HCT116 (cell line): ENCODE measurements at regions not wholly inside any gene's neighbourhood (a gene's known extent, or its start where the extent isn't known, plus 50 kb on each side); places are given as distances from the start of the nearest gene placed in this dataset.

Experiments
- ATAC-seq: fragments of 200-7000 bp; cut with Tn5 transposase; 2 replicates; pipeline ENCODE4 v1.9.1; 2020; ENCODE audit warnings: mild to moderate bottlenecking, moderate library complexity
- BruUV-seq: library from RNA; stranded (reverse); fragments of 400-500 nt; replicated peaks from 2 replicates; lab custom pipeline; 2021; lab: Mats Ljungman, UMichigan
- CTCF ChIA-PET: fragments of 300-600 bp; sonication (Branson Sonifier 250); formaldehyde crosslinking; loops from one replicate; lab custom pipeline; 2021; ENCODE audit warnings: antibody characterized with exemption; lab: Charles Lee
- POLR2A ChIA-PET: fragments of 300-600, 350-600 bp; sonication (Branson Sonifier 250); formaldehyde crosslinking; loops from one replicate; lab custom pipeline; 2021; ENCODE audit warnings: antibody characterized with exemption; lab: Charles Lee
- RAD21 ChIA-PET, 2 experiments: fragments of 300-600 bp; sonication (Branson Sonifier 250); formaldehyde crosslinking; loops; one replicate each; lab custom pipeline; 2023; ENCODE audit warnings: low total read pairs in 2 of 2; ENCODE audit not compliant: uncharacterized antibody in 2 of 2, unreplicated experiment in 2 of 2, low non-redundant PET in 1 of 2; lab: Charles Lee
- DNase-seq: peaks from one replicate; pipeline ENCODE4 v3.0.0-alpha.2; 2010; ENCODE audit warnings: low read depth, low spot score
- H2AFZ ChIP-seq: fragments of 200-600 bp; shearing (Covaris generic), sonication (generic); 2 replicates; pipeline ENCODE4 v1.6.1; 2017; ENCODE audit warnings: low read depth, mixed run types, mixed read lengths, antibody characterized with exemption, low read length; ENCODE audit not compliant: poor library complexity, severe bottlenecking
- H3K27ac ChIP-seq: 2 replicates; pipeline ENCODE4 v1.5.1; 2012; ENCODE audit warnings: low read depth, low read length
- H3K27me3 ChIP-seq: fragments of 200-600 bp; sonication (generic); 2 replicates; pipeline ENCODE4 v1.6.1; 2016; ENCODE audit warnings: mixed run types, low read length, mixed read lengths; ENCODE audit not compliant: insufficient read depth
- H3K36me3 ChIP-seq, 2 experiments: fragments of 200-500 bp in 1 of 2; fragments of 200-600 bp in 1 of 2; sonication (Bioruptor generic) in 1 of 2; sonication (generic) in 1 of 2; 2 replicates each; pipeline versions ENCODE4 v1.5.1 to v1.6.1; 2014 to 2016; ENCODE audit warnings: low read length in 2 of 2, inconsistent platforms in 1 of 2, mixed read lengths in 1 of 2, mixed run types in 1 of 2; ENCODE audit not compliant: insufficient read depth in 2 of 2, control insufficient read depth in 1 of 2
- H3K4me1 ChIP-seq, 2 experiments: fragments of 200-600 bp in 1 of 2; sonication (generic) in 1 of 2; 2 replicates each; pipeline versions ENCODE4 v1.5.1 to v1.6.1; 2012 to 2017; ENCODE audit warnings: low read length in 2 of 2, inconsistent platforms in 1 of 2, mild to moderate bottlenecking in 1 of 2, mixed read lengths in 1 of 2, mixed run types in 1 of 2, moderate library complexity in 1 of 2; ENCODE audit not compliant: insufficient read depth in 2 of 2, control insufficient read depth in 1 of 2
- H3K4me2 ChIP-seq: fragments of 200-600 bp; sonication (generic); 2 replicates; pipeline ENCODE4 v1.6.1; 2017; ENCODE audit warnings: mixed run types, low read length, mixed read lengths
- H3K4me3 ChIP-seq, 2 experiments: fragments of 200-600 bp in 1 of 2; sonication (generic) in 1 of 2; replicated peaks in 1 of 2; 2 replicates each; pipeline ENCODE4 v1.5.1; 2011 to 2016; ENCODE audit warnings: low read length in 2 of 2, control low read depth in 1 of 2, low read depth in 1 of 2, mild to moderate bottlenecking in 1 of 2, mixed read lengths in 1 of 2, mixed run types in 1 of 2
- H3K79me2 ChIP-seq: fragments of 200-600 bp; sonication (generic); 2 replicates; pipeline ENCODE4 v1.6.1; 2017; ENCODE audit warnings: mild to moderate bottlenecking, mixed run types, low read length, moderate library complexity, mixed read lengths; ENCODE audit not compliant: insufficient read depth
- H3K9ac ChIP-seq: fragments of 200-600 bp; sonication (generic); 2 replicates; pipeline ENCODE4 v1.6.1; 2016; ENCODE audit warnings: low read length, mixed read lengths
- H3K9me2 ChIP-seq: fragments of 200-600 bp; sonication (generic), shearing (Covaris generic); 2 replicates; pipeline ENCODE4 v1.6.1; 2017; ENCODE audit warnings: mixed run types, mild to moderate bottlenecking, moderate library complexity; ENCODE audit not compliant: insufficient read depth
- H3K9me3 ChIP-seq, 2 experiments: fragments of 200-500 bp in 1 of 2; fragments of 200-600 bp in 1 of 2; sonication (Bioruptor generic) in 1 of 2; sonication (generic) in 1 of 2; 2 replicates each; pipeline ENCODE4 v1.6.1; 2014 to 2017; ENCODE audit warnings: low read length in 2 of 2, mixed read lengths in 2 of 2, inconsistent platforms in 1 of 2, low read depth in 1 of 2, mild to moderate bottlenecking in 1 of 2, mixed run types in 1 of 2, moderate library complexity in 1 of 2; ENCODE audit not compliant: control insufficient read depth in 1 of 2, insufficient read depth in 1 of 2
- H4K20me1 ChIP-seq: fragments of 200-600 bp; sonication (generic), shearing (Covaris generic); 2 replicates; pipeline ENCODE4 v1.6.1; 2017; ENCODE audit warnings: mixed run types, mild to moderate bottlenecking, moderate library complexity; ENCODE audit not compliant: insufficient read depth
- ATF3 ChIP-seq: IDR thresholded peaks from 2 replicates; pipeline ENCODE4 v1.6.1; 2012
- CBX3 ChIP-seq: IDR thresholded peaks from 2 replicates; pipeline ENCODE4 v1.6.1; 2012; ENCODE audit warnings: low read depth
- CEBPB ChIP-seq: IDR thresholded peaks from 2 replicates; pipeline ENCODE4 v1.6.1; 2012; ENCODE audit warnings: low read depth
- CTCF ChIP-seq, 3 experiments: fragments of 200-600 bp in 1 of 3; sonication (generic) in 1 of 3; IDR thresholded peaks in 2 of 3; conservative IDR thresholded peaks in 1 of 3; 2 replicates each; pipeline ENCODE4 v1.5.1; 2012 to 2017; ENCODE audit warnings: low read depth in 2 of 3, low read length in 2 of 3, antibody characterized with exemption in 1 of 3, borderline replicate concordance in 1 of 3, control low read depth in 1 of 3, mild to moderate bottlenecking in 1 of 3, mixed read lengths in 1 of 3, mixed run types in 1 of 3, moderate library complexity in 1 of 3; ENCODE audit not compliant: insufficient read depth in 1 of 3
- EGR1 ChIP-seq: IDR thresholded peaks from 2 replicates; pipeline ENCODE4 v1.6.1; 2012; ENCODE audit warnings: low read depth
- ELF1 ChIP-seq: IDR thresholded peaks from 2 replicates; pipeline ENCODE4 v1.6.1; 2012; ENCODE audit warnings: low read depth, borderline replicate concordance
- EZH2 ChIP-seq: fragments of 200-600 bp; sonication (generic); IDR thresholded peaks from 2 replicates; pipeline ENCODE4 v1.6.1; 2017; ENCODE audit warnings: antibody characterized with exemption, mixed run types
- JUND ChIP-seq: IDR thresholded peaks from 2 replicates; pipeline ENCODE4 v1.6.1; 2012
- MAX ChIP-seq: IDR thresholded peaks from 2 replicates; pipeline ENCODE4 v1.6.1; 2012
- POLR2A ChIP-seq: IDR thresholded peaks from 2 replicates; pipeline ENCODE4 v1.7.0; 2011; ENCODE audit warnings: borderline replicate concordance; ENCODE audit not compliant: insufficient read depth, insufficient read length; ENCODE audit errors: extremely low read depth
- RAD21 ChIP-seq: IDR thresholded peaks from 2 replicates; pipeline ENCODE4 v1.6.1; 2012; ENCODE audit warnings: low read depth, mild to moderate bottlenecking
- SIN3A ChIP-seq: IDR thresholded peaks from 2 replicates; pipeline ENCODE4 v1.6.1; 2012; ENCODE audit warnings: low read depth
- SP1 ChIP-seq: IDR thresholded peaks from 2 replicates; pipeline ENCODE4 v1.6.1; 2012; ENCODE audit warnings: low read depth
- SRF ChIP-seq: IDR thresholded peaks from 2 replicates; pipeline ENCODE4 v1.6.1; 2012; ENCODE audit warnings: low read depth
- TCF7L2 ChIP-seq: IDR thresholded peaks from 2 replicates; pipeline ENCODE4 v1.7.0; 2011; ENCODE audit warnings: borderline replicate concordance, inconsistent platforms; ENCODE audit not compliant: insufficient read depth, insufficient read length; ENCODE audit errors: extremely low read depth
- YY1 ChIP-seq: IDR thresholded peaks from 2 replicates; pipeline ENCODE4 v1.6.1; 2011; ENCODE audit warnings: low read length, low read depth, moderate library complexity, mild to moderate bottlenecking; ENCODE audit not compliant: insufficient replicate concordance; ENCODE audit errors: extremely low read depth
- ZBTB33 ChIP-seq: IDR thresholded peaks from 2 replicates; pipeline ENCODE4 v1.6.1; 2011; ENCODE audit warnings: mild to moderate bottlenecking, low read length, moderate library complexity; ENCODE audit not compliant: insufficient replicate concordance; ENCODE audit errors: extremely low read depth
- ZFX ChIP-seq: fragments of 450-650 bp; IDR thresholded peaks from 2 replicates; pipeline ENCODE4 v1.6.1; 2017
- intact Hi-C: fragments of 100-400 bp; cut with micrococcal nuclease; formaldehyde crosslinking; loops from 2 replicates; pipeline ENCODE4 v1.10.0; 2022

DNA sequence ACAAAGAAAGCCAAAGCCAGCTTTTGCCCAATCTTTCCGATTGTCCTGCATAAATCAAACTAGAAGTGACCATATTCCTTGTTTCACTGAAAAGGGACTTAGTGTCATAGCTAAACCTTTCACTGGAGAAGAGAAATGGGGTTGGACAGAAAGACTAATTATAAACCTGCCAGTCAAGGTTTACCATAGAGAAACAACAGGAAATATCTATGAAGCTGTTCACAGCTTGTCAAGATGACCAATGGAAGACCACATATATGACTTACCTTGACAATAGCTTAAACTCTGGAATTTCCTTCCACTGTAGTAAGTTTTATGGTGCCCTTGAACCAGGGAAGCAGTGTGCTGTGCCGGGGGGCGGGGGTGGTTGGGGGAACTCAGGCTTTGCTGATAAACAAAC, 107.7 kb upstream of the PHACTR1 start:
- no peak for DNase-seq
- H4K20me1 ChIP-seq, result no peaks in the 10 kb centered on the region
- ChIA-PET POLR2A (interaction anchor here (0.6 kb wide), 1 partner anchor 430 kb away, joined by 4 read pairs; no protein-coding TSS in a partner anchor), CTCF (interaction anchor here (0.7 kb wide), 1 partner anchor 363 kb away, joined by 3 read pairs; no protein-coding TSS in a partner anchor)
- no peak overlapping the region for H2AFZ ChIP-seq
- no peaks in the 10 kb centered on the region; a peak in 1 of 4 replicates for H3K4me1 ChIP-seq
- TF ChIP-seq CEBPB (no peak), CBX3 (no peak), TCF7L2 (no peak), MAX (no peak)
- TF ChIP-seq, all 23 proteins: peak for 0
- H3K4me3 ChIP-seq, result no peak overlapping the region
- H3K4me2 ChIP-seq, result no peak overlapping the region
- intact Hi-C loops, result no loop called here
- no peaks in the 10 kb centered on the region for H3K36me3 ChIP-seq
- no peak for ATAC-seq
- H3K27ac ChIP-seq, result no peak overlapping the region
- no peaks in the 10 kb centered on the region; the same call in 1 of the 2 replicates for H3K27me3 ChIP-seq
- RAD21 ChIA-PET, result no interaction called here
- BruUV-seq, result no TSS peak
- H3K79me2 ChIP-seq, result no peaks in the 10 kb centered on the region
- H3K9me2 ChIP-seq, result no peaks in the 10 kb centered on the region
- H3K9me3 ChIP-seq, result no peaks in the 10 kb centered on the region
- no peak overlapping the region for H3K9ac ChIP-seq

GRCh38 chr6:12609751-12610150, 106.8 kb upstream of the PHACTR1 start:
- ChIA-PET POLR2A (no interaction called here), CTCF (no interaction called here), RAD21 (no interaction called here)
- H3K27me3 ChIP-seq, result no peaks in the 10 kb centered on the region; the same call in 1 of the 2 replicates
- no peak overlapping the region for H2AFZ ChIP-seq
- intact Hi-C loops, result no loop called here
- H3K4me3 ChIP-seq, result no peak overlapping the region
- DNase-seq (no peak), ATAC-seq (no peak)
- H3K36me3 ChIP-seq, result no peaks in the 10 kb centered on the region
- TF ChIP-seq EGR1 (no peak), SP1 (no peak), POLR2A (no peak), RAD21 (no peak), SRF (no peak), ZBTB33 (no peak), EZH2 (no peak), ZFX (no peak), JUND (no peak), SIN3A (no peak), CTCF (IDR thresholded peaks at IDR 0.05 in 2 of 3, conservative IDR thresholded peaks at IDR 0.05 in 1 of 3; ENCODE audit: borderline replicate concordance in 1 of 3, insufficient read depth in 1 of 3, low read depth in 2 of 3, low read length in 2 of 3) (no peak), CBX3 (no peak), ELF1 (no peak), TCF7L2 (no peak), ATF3 (no peak), YY1 (no peak), CEBPB (no peak)
- no peaks in the 10 kb centered on the region for H3K9me3 ChIP-seq
- H4K20me1 ChIP-seq, result no peaks in the 10 kb centered on the region
- no TSS peak for BruUV-seq
- H3K79me2 ChIP-seq, result no peaks in the 10 kb centered on the region
- H3K9ac ChIP-seq, result no peak overlapping the region
- H3K4me1 ChIP-seq, result no peaks in the 10 kb centered on the region; a peak in 1 of 4 replicates
- no peak overlapping the region for H3K27ac ChIP-seq
- H3K9me2 ChIP-seq, result no peaks in the 10 kb centered on the region
- H3K4me2 ChIP-seq, result no peak overlapping the region
